Endodermal cell (in vitro differentiated cells): ENCODE measurements at regions not wholly inside any gene's neighbourhood (a gene's known extent, or its start where the extent isn't known, plus 50 kb on each side); places are given as distances from the start of the nearest gene placed in this dataset.

Source experiments
- DNase-seq: peaks from one replicate; pipeline ENCODE4 v3.0.0-alpha.2; 2017
- H3K27ac ChIP-seq: 2 replicates; pipeline ENCODE4 v1.5.1; 2013; ENCODE audit warnings: mild to moderate bottlenecking, low read depth, low read length, moderate library complexity
- H3K27me3 ChIP-seq: 2 replicates; pipeline ENCODE4 v1.6.1; 2013; ENCODE audit warnings: mild to moderate bottlenecking, low read length, moderate library complexity; ENCODE audit not compliant: insufficient read depth, control insufficient read depth, poor library complexity, severe bottlenecking
- H3K36me3 ChIP-seq: 2 replicates; pipeline ENCODE4 v1.7.0; 2013; ENCODE audit warnings: mild to moderate bottlenecking, low read length, moderate library complexity; ENCODE audit not compliant: control insufficient read depth, insufficient read depth
- H3K4me1 ChIP-seq: one replicate; pipeline ENCODE4 v1.7.0; 2013; ENCODE audit warnings: low read length; ENCODE audit not compliant: control insufficient read depth, insufficient read depth
- H3K4me3 ChIP-seq: 2 replicates; pipeline ENCODE4 v1.5.1; 2013; ENCODE audit warnings: mild to moderate bottlenecking, low read length, moderate library complexity
- H3K9ac ChIP-seq: 2 replicates; pipeline ENCODE4 v1.6.1; 2013; ENCODE audit warnings: mild to moderate bottlenecking, low read length, moderate library complexity; ENCODE audit not compliant: poor library complexity, severe bottlenecking; ENCODE audit errors: extremely low read depth
- H3K9me3 ChIP-seq: 2 replicates; pipeline ENCODE4 v1.6.1; 2013; ENCODE audit warnings: mild to moderate bottlenecking, low read length, moderate library complexity; ENCODE audit not compliant: control insufficient read depth
- H3K27ac Mint-ChIP-seq: 2 replicates; pipeline ENCODE4 v1.8.0; 2020; ENCODE audit warnings: mixed read lengths
- H3K27me3 Mint-ChIP-seq: 2 replicates; pipeline ENCODE4 v1.8.0; 2021; ENCODE audit warnings: mild to moderate bottlenecking, mixed read lengths; ENCODE audit not compliant: insufficient read depth
- H3K36me3 Mint-ChIP-seq: 2 replicates; pipeline ENCODE4 v1.8.0; 2020; ENCODE audit warnings: low read depth, mixed read lengths
- H3K4me1 Mint-ChIP-seq: 2 replicates; pipeline ENCODE4 v1.8.0; 2020; ENCODE audit warnings: mixed read lengths
- H3K4me3 Mint-ChIP-seq: 2 replicates; pipeline ENCODE4 v1.8.0; 2020; ENCODE audit warnings: mild to moderate bottlenecking, moderate library complexity, mixed read lengths
- H3K9me3 Mint-ChIP-seq: 2 replicates; pipeline ENCODE4 v1.8.0; 2020; ENCODE audit warnings: mild to moderate bottlenecking, mixed read lengths
- CTCF ChIP-seq: fragments of 200-600 bp; sonication (generic); conservative IDR thresholded peaks from 2 replicates; pipeline ENCODE4 v1.5.0; 2021; ENCODE audit warnings: antibody characterized with exemption, mild to moderate bottlenecking
- WGBS, 2 experiments: methylation state at CpG; one replicate each; pipeline versions ENCODE4 v1.1.5 to v1.1.7; 2013; ENCODE audit warnings: missing lambda C conversion rate in 2 of 2, mixed read lengths in 1 of 2; ENCODE audit not compliant: insufficient coverage in 1 of 2, insufficient read length in 1 of 2; 5-methylcytosine and 5-hydroxymethylcytosine counted together

GRCh38 chr13:78816154-78816553 lies 157.2 kb upstream of the OBI1 start:
- no peaks in the 10 kb centered on the region for H3K9me3 ChIP-seq
- no peak for TF ChIP-seq CTCF
- H3K4me1 ChIP-seq: no peaks in the 10 kb centered on the region
- H3K4me3 Mint-ChIP-seq: no peak overlapping the region
- H3K36me3 ChIP-seq: no peaks in the 10 kb centered on the region
- no peak overlapping the region for H3K4me3 ChIP-seq
- peaks cover 34% of the 10 kb centered on the region for H3K27me3 Mint-ChIP-seq
- H3K9ac ChIP-seq: no peak overlapping the region
- H3K27me3 ChIP-seq: peaks cover 83% of the 10 kb centered on the region
- H3K27ac Mint-ChIP-seq: no peak overlapping the region
- DNase-seq: no peak
- H3K4me1 Mint-ChIP-seq: no peaks in the 10 kb centered on the region
- no peaks in the 10 kb centered on the region for H3K36me3 Mint-ChIP-seq
- WGBS, 2 experiments: 91% methylated on average over 1 of the region's 1 CpG; no CpG with 5 or more reads in 1 of the 2 experiments
- H3K27ac ChIP-seq: no peak overlapping the region
- H3K9me3 Mint-ChIP-seq: no peaks in the 10 kb centered on the region

GRCh38 chr13:78806457-78806856 lies 147.5 kb upstream of the OBI1 start:
- peak; percentile 78 for TF ChIP-seq CTCF
- H3K9me3 Mint-ChIP-seq: no peaks in the 10 kb centered on the region
- H3K36me3 Mint-ChIP-seq: no peaks in the 10 kb centered on the region
- Histone ChIP-seq H3K27me3 (no peaks in the 10 kb centered on the region), H3K9me3 (no peaks in the 10 kb centered on the region), H3K27ac (no peak overlapping the region), H3K9ac (no peak overlapping the region), H3K4me1 (no peaks in the 10 kb centered on the region), H3K4me3 (no peak overlapping the region), H3K36me3 (no peaks in the 10 kb centered on the region)
- WGBS, 2 experiments: 93 to 100% methylated on average over 1 to 3 of the region's 4 CpGs
- H3K4me3 Mint-ChIP-seq: no peak overlapping the region
- peaks cover 14% of the 10 kb centered on the region for H3K27me3 Mint-ChIP-seq
- no peaks in the 10 kb centered on the region for H3K4me1 Mint-ChIP-seq
- no peak overlapping the region for H3K27ac Mint-ChIP-seq
- no peak for DNase-seq

DNA sequence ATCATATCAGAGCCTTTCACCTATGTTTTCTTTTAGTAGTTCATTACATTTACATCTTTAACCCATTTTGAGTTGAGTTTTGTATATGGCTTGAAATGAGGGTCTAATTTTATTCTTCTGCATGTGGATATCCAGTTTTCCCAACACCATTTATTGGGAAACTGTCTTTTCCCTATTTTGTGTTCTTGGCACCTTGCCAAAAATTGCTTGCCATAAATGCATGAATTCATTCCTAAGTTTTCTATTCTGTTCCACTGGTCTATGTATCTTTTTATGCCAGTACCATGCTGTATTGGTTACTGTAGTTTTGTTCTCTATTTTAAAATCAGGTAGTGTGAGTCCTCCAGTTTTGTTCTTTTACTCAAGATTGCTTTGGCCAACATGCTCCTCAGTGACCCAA lies 144.0 kb upstream of the OBI1 start:
- Histone ChIP-seq H3K27me3 (no peaks in the 10 kb centered on the region), H3K9ac (no peak overlapping the region), H3K27ac (no peak overlapping the region), H3K9me3 (no peaks in the 10 kb centered on the region), H3K4me3 (no peak overlapping the region), H3K4me1 (no peaks in the 10 kb centered on the region), H3K36me3 (no peaks in the 10 kb centered on the region)
- Mint-ChIP-seq H3K9me3 (no peaks in the 10 kb centered on the region), H3K36me3 (no peaks in the 10 kb centered on the region), H3K4me3 (no peak overlapping the region), H3K4me1 (no peaks in the 10 kb centered on the region), H3K27ac (no peak overlapping the region), H3K27me3 (peaks cover 13% of the 10 kb centered on the region)
- no peak for DNase-seq
- TF ChIP-seq CTCF: no peak
